ENCODE measurements at regions not wholly inside any gene's neighbourhood (a gene's known extent, or its start where the extent isn't known, plus 50 kb on each side); places are given as distances from the start of the nearest gene placed in this dataset.

DNA sequence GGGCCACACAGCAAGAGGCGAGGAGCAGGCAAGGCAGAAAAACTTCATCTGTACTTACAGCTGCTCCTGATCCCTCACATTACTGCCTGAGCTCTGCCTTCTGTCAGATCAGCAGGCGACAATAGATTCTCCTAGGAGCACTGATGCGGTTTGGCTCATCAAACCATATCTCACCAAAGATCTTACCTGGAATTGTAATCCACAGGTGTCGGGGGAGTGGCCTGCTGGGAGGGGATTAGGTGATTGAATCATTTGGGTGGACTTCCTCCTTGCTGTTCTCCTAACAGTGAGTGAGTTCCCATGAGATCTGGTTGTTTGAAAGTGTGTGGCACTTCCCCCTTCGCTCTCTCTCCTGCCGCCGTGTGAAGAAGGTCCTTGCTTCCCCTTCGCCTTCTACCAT is 647.3 kb downstream of the SOCS6 start:
- TF ChIP-seq POLR2A (IDR thresholded peaks at IDR 0.05) (no peak), POLR2AphosphoS5 (IDR thresholded peaks at IDR 0.05) (no peak), EP300 (IDR thresholded peaks at IDR 0.05) (no peak)
- TF ChIP-seq, protein P1, sequence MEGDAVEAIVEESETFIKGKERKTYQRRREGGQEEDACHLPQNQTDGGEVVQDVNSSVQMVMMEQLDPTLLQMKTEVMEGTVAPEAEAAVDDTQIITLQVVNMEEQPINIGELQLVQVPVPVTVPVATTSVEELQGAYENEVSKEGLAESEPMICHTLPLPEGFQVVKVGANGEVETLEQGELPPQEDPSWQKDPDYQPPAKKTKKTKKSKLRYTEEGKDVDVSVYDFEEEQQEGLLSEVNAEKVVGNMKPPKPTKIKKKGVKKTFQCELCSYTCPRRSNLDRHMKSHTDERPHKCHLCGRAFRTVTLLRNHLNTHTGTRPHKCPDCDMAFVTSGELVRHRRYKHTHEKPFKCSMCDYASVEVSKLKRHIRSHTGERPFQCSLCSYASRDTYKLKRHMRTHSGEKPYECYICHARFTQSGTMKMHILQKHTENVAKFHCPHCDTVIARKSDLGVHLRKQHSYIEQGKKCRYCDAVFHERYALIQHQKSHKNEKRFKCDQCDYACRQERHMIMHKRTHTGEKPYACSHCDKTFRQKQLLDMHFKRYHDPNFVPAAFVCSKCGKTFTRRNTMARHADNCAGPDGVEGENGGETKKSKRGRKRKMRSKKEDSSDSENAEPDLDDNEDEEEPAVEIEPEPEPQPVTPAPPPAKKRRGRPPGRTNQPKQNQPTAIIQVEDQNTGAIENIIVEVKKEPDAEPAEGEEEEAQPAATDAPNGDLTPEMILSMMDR (IDR thresholded peaks at IDR 0.05): no peak

Data from suprapubic skin (tissue), 4 donors.